K562 (cell line): ENCODE measurements at regions not wholly inside any gene's neighbourhood (a gene's known extent, or its start where the extent isn't known, plus 50 kb on each side); places are given as distances from the start of the nearest gene placed in this dataset.
A peak's percentile ranks its signal among the peaks of the same experiment; 100 is the strongest.

ENCODE experiments used
- ATAC-seq: fragments of 200-7000 bp; cut with Tn5 transposase; 3 replicates; pipeline ENCODE4 v1.9.1; 2020; ENCODE audit warnings: moderate library complexity
- BruUV-seq: library from RNA; stranded (reverse); fragments of 400-500 nt; replicated peaks from 2 replicates; lab custom pipeline; 2021; lab: Mats Ljungman, UMichigan
- CTCF ChIA-PET: fragments of 300-600 bp; formaldehyde crosslinking; extraction: SDS; loops from one replicate; lab custom pipeline; 2021; ENCODE audit warnings: low intra/inter-chr PET ratio; lab: Yijun Ruan, JAX
- POLR2A ChIA-PET: fragments of 300-600, 350-650 bp; sonication (Branson Sonifier 250); formaldehyde crosslinking; extraction: SDS; loops from one replicate; lab custom pipeline; 2021; ENCODE audit warnings: antibody characterized with exemption, inconsistent platforms; lab: Yijun Ruan, JAX
- DNase-seq, 4 experiments: peaks; one replicate each; pipeline versions ENCODE4 v3.0.0 to v3.0.0-alpha.2; 2011 to 2018; ENCODE audit warnings: low spot score in 3 of 4, mixed read lengths in 3 of 4; ENCODE audit errors: extremely low read depth in 1 of 4
- FAIRE-seq: peaks from 2 replicates; lab custom pipeline; 2011; peaks lifted over from hg19 to GRCh38; lab: Jason Lieb, UNC
- H2AFZ ChIP-seq: 2 replicates; pipeline ENCODE4 v1.6.0; 2011; ENCODE audit warnings: low read depth, low read length, control low read depth, inconsistent platforms
- H3K27ac ChIP-seq: fragments of 200-600 bp; 3 replicates; pipeline ENCODE4 v1.8.0; 2011; ENCODE audit warnings: low read depth, mild to moderate bottlenecking, control low read depth, inconsistent platforms, low read length, moderate library complexity, mixed read lengths; ENCODE audit errors: extremely low read depth
- H3K27me3 ChIP-seq, 2 experiments: fragments of 300-600 bp in 1 of 2; 2 replicates in 1 of 2; 3 replicates in 1 of 2; pipeline versions ENCODE4 v1.6.0 to v1.8.0; 2011; ENCODE audit warnings: inconsistent platforms in 2 of 2, low read length in 2 of 2, mild to moderate bottlenecking in 1 of 2, mixed read lengths in 1 of 2, moderate library complexity in 1 of 2; ENCODE audit not compliant: control insufficient read depth in 2 of 2, insufficient read depth in 2 of 2
- H3K36me3 ChIP-seq: fragments of 300-600 bp; 3 replicates; pipeline ENCODE4 v1.8.0; 2011; ENCODE audit warnings: mild to moderate bottlenecking, low read length, inconsistent platforms; ENCODE audit not compliant: control insufficient read depth, insufficient read depth
- H3K4me1 ChIP-seq, 2 experiments: fragments of 200-600 bp in 1 of 2; replicated peaks in 1 of 2; 2 replicates in 1 of 2; 3 replicates in 1 of 2; pipeline versions ENCODE4 v1.5.1 to v1.8.0; 2011; ENCODE audit warnings: inconsistent platforms in 2 of 2, low read length in 2 of 2, mild to moderate bottlenecking in 1 of 2, mixed read lengths in 1 of 2, moderate library complexity in 1 of 2; ENCODE audit not compliant: control insufficient read depth in 2 of 2, insufficient read depth in 2 of 2
- H3K4me2 ChIP-seq: 2 replicates; pipeline ENCODE4 v1.6.1; 2011; ENCODE audit warnings: low read length, control low read depth, inconsistent platforms, mixed read lengths; ENCODE audit not compliant: insufficient read depth
- H3K4me3 ChIP-seq: fragments of 200-600 bp; sonication (generic), shearing (Covaris generic); 2 replicates; pipeline ENCODE4 v1.5.1; 2016; ENCODE audit warnings: control low read depth, inconsistent platforms
- H3K79me2 ChIP-seq: fragments of 200-600 bp; 3 replicates; pipeline ENCODE4 v1.8.0; 2011; ENCODE audit warnings: low read length, inconsistent platforms; ENCODE audit not compliant: control insufficient read depth, insufficient read depth
- H3K9ac ChIP-seq, 2 experiments: 2 replicates each; pipeline versions ENCODE4 v1.6.0 to v1.6.1; 2011; ENCODE audit warnings: low read depth in 2 of 2, low read length in 2 of 2, control low read depth in 1 of 2, inconsistent platforms in 1 of 2, mild to moderate bottlenecking in 1 of 2, mixed read lengths in 1 of 2; ENCODE audit not compliant: insufficient read depth in 1 of 2
- H3K9me1 ChIP-seq: one replicate; pipeline ENCODE4 v1.6.0; 2011; ENCODE audit warnings: inconsistent platforms, mild to moderate bottlenecking, low read length, moderate library complexity; ENCODE audit not compliant: control insufficient read depth, insufficient read depth
- H3K9me3 ChIP-seq: replicated peaks from 2 replicates; pipeline ENCODE4 v1.5.1; 2011; ENCODE audit warnings: low read depth, low read length, inconsistent platforms; ENCODE audit not compliant: control insufficient read depth, insufficient read depth
- H4K20me1 ChIP-seq: replicated peaks from 2 replicates; pipeline ENCODE4 v1.6.1; 2011; ENCODE audit warnings: low read length, inconsistent platforms, mixed read lengths; ENCODE audit not compliant: control insufficient read depth, insufficient read depth
- ARHGAP35 ChIP-seq: fragments of 450-650 bp; IDR thresholded peaks from 2 replicates; pipeline ENCODE4 v1.6.1; 2018; ENCODE audit not compliant: partially characterized antibody
- BRF1 ChIP-seq: IDR thresholded peaks from 3 replicates; pipeline ENCODE4 v1.6.1; 2011; ENCODE audit warnings: borderline replicate concordance, mild to moderate bottlenecking; ENCODE audit not compliant: insufficient read length; ENCODE audit errors: extremely low read depth
- ETV6 ChIP-seq, 3 experiments: fragments of 150-350 bp in 1 of 3; sonication (generic) in 1 of 3; formaldehyde crosslinking in 1 of 3; IDR thresholded peaks; 2 replicates each; pipeline versions ENCODE4 v1.6.1 to v1.8.0; 2014 to 2022; ENCODE audit warnings: borderline replicate concordance in 2 of 3, low read depth in 2 of 3, antibody characterized with exemption in 1 of 3, low read length in 1 of 3, mild to moderate bottlenecking in 1 of 3, missing genetic modification reagents in 1 of 3
- IRF2 ChIP-seq: sonication (generic); formaldehyde crosslinking; IDR thresholded peaks from 2 replicates; pipeline ENCODE4 v1.8.1; 2022; ENCODE audit warnings: mild to moderate bottlenecking, missing genetic modification reagents
- MEF2A ChIP-seq: IDR thresholded peaks from 2 replicates; pipeline ENCODE4 v1.6.1; 2011; ENCODE audit warnings: low read depth, mild to moderate bottlenecking, low read length, moderate library complexity; ENCODE audit not compliant: control insufficient read depth
- NFE2L1 ChIP-seq: fragments of 450-650 bp; IDR thresholded peaks from 2 replicates; pipeline ENCODE4 v1.6.1; 2016; ENCODE audit warnings: missing genetic modification characterization, low read depth, mild to moderate bottlenecking, missing compliant biosample characterization, moderate library complexity, borderline replicate concordance
- POLR2G ChIP-seq: fragments of 200-400 bp; formaldehyde crosslinking; IDR thresholded peaks from 2 replicates; pipeline ENCODE4 v1.6.1; 2017; ENCODE audit warnings: low read depth, mild to moderate bottlenecking, antibody characterized with exemption, low read length, moderate library complexity
- POU5F1 ChIP-seq: fragments of 150-350 bp; IDR thresholded peaks from 2 replicates; pipeline ENCODE4 v1.6.1; 2014; ENCODE audit warnings: borderline replicate concordance, low read length, low read depth, mild to moderate bottlenecking; ENCODE audit not compliant: partially characterized antibody
- RBFOX2 ChIP-seq: fragments of 200-400 bp; formaldehyde crosslinking; IDR thresholded peaks from 2 replicates; pipeline ENCODE4 v1.6.1; 2017; ENCODE audit warnings: low read depth, mild to moderate bottlenecking, low read length, moderate library complexity
- SMAD1 ChIP-seq: fragments of 150-350 bp; IDR thresholded peaks from 2 replicates; pipeline ENCODE4 v1.6.1; 2014; ENCODE audit warnings: low read length, low read depth; ENCODE audit not compliant: partially characterized antibody
- ZNF197 ChIP-seq: fragments of 200-800 bp; sonication (Bioruptor generic); IDR thresholded peaks from 2 replicates; pipeline ENCODE4 v1.6.1; 2016; ENCODE audit warnings: low read depth, missing genetic modification characterization, missing compliant biosample characterization
- ZNF668 ChIP-seq: fragments of 250-450 bp; sonication (Bioruptor Pico); IDR thresholded peaks from 2 replicates; pipeline ENCODE4 v1.8.0; 2022; ENCODE audit warnings: mild to moderate bottlenecking, inconsistent platforms
- ZSCAN32 ChIP-seq: fragments of 450-650 bp; formaldehyde crosslinking; IDR thresholded peaks from 2 replicates; pipeline ENCODE4 v1.4.0; 2020; ENCODE audit warnings: mild to moderate bottlenecking, moderate library complexity
- WGBS: fragments of 100-300 bp; shearing (Covaris generic); methylation state at CpG from one replicate; pipeline ENCODE4 v1.1.6; 2016; ENCODE audit warnings: low coverage, mixed read lengths; ENCODE audit not compliant: insufficient coverage; ENCODE audit errors: missing lambda C conversion rate; 5-methylcytosine and 5-hydroxymethylcytosine counted together
- in situ Hi-C: fragments of 300-500 bp; cut with MboI; formaldehyde crosslinking; loops from 4 replicates; pipeline ENCODE4 v1.15.0; 2018; ENCODE audit warnings: inconsistent platforms, mixed read lengths
- intact Hi-C: fragments of 100-400 bp; cut with micrococcal nuclease; formaldehyde crosslinking; loops from 2 replicates; pipeline ENCODE4 v1.14.2; 2022

GRCh38 chr17:78301821-78302213 is 58.1 kb downstream of the SOCS3 start:
- 79% methylated on average over 9 of the region's 11 CpGs for WGBS
- BruUV-seq: no TSS peak
- H3K79me2 ChIP-seq: no peaks in the 10 kb centered on the region
- H3K9me1 ChIP-seq: no peaks in the 10 kb centered on the region
- ChIA-PET CTCF (no interaction called here), POLR2A (interaction anchor here (0.6 to 1.0 kb wide), 3 partner anchors 22 to 481 kb away, joined by 3 read pairs; no protein-coding TSS in a partner anchor)
- H3K36me3 ChIP-seq: no peaks in the 10 kb centered on the region
- ATAC-seq: no peak
- no peak overlapping the region for H3K4me3 ChIP-seq
- DNase-seq: no peak
- no peak overlapping the region for H3K4me2 ChIP-seq
- TF ChIP-seq ZNF197 (CRISPR knock-in tag): 0 out of 2 replicates have a peak, but pooled peaks have one; percentile 0
- no peak for TF ChIP-seq NFE2L1 (tag)
- 0 out of 2 replicates have a peak, but pooled peaks have one; percentile 9 for TF ChIP-seq POLR2G
- no peak for TF ChIP-seq ZNF668 (CRISPR knock-in tag)
- no peak for TF ChIP-seq BRF1
- TF ChIP-seq POU5F1: no peak
- TF ChIP-seq IRF2 (CRISPR knock-in tag): no peak
- no peak for TF ChIP-seq ETV6 (IDR thresholded peaks at IDR 0.05; ENCODE audit: borderline replicate concordance in 1 of 2, low read depth in 2 of 2, low read length in 1 of 2)
- TF ChIP-seq ETV6 (CRISPR knock-in tag; IDR thresholded peaks at IDR 0.05; ENCODE audit: borderline replicate concordance): no peak
- no peak for TF ChIP-seq ZSCAN32 (CRISPR knock-in tag)
- TF ChIP-seq ARHGAP35: no peak
- no peak for TF ChIP-seq MEF2A
- TF ChIP-seq RBFOX2: peak; percentile 60
- no peak for TF ChIP-seq SMAD1
- in situ Hi-C loops: no loop called here
- no peak for FAIRE-seq
- 0 out of 4 replicates have a peak overlapping the region, but pooled peaks of 1 of the 2 experiments have one; percentile 43 for H3K9ac ChIP-seq
- intact Hi-C loops: no loop called here
- no peaks in the 10 kb centered on the region for H3K27me3 ChIP-seq
- H2AFZ ChIP-seq: no peak overlapping the region
- no peaks in the 10 kb centered on the region for H4K20me1 ChIP-seq
- H3K9me3 ChIP-seq: peaks cover 2% of the 10 kb centered on the region; the same call in 1 of the 2 replicates
- peaks cover 15 to 31% of the 10 kb centered on the region in 2 experiments for H3K4me1 ChIP-seq
- H3K27ac ChIP-seq: no peak overlapping the region
